Ishikawa (cell line): ENCODE measurements at regions not wholly inside any gene's neighbourhood (a gene's known extent, or its start where the extent isn't known, plus 50 kb on each side); places are given as distances from the start of the nearest gene placed in this dataset.

Experiments
- CEBPB ChIP-seq: IDR thresholded peaks from 2 replicates; pipeline ENCODE4 v1.6.1; 2012
- CREB1 ChIP-seq: IDR thresholded peaks from 2 replicates; pipeline ENCODE4 v1.6.1; 2012; ENCODE audit warnings: low read depth
- EGR1 ChIP-seq: IDR thresholded peaks from 2 replicates; pipeline ENCODE4 v1.6.1; 2012
- EP300 ChIP-seq: IDR thresholded peaks from 2 replicates; pipeline ENCODE4 v1.6.1; 2012; ENCODE audit warnings: borderline replicate concordance
- FOXM1 ChIP-seq: IDR thresholded peaks from 2 replicates; pipeline ENCODE4 v1.6.1; 2012; ENCODE audit warnings: low read depth, borderline replicate concordance
- NFIC ChIP-seq: IDR thresholded peaks from 2 replicates; pipeline ENCODE4 v1.6.1; 2012
- RAD21 ChIP-seq: IDR thresholded peaks from 2 replicates; pipeline ENCODE4 v1.6.1; 2012; ENCODE audit warnings: low read depth
- TAF1 ChIP-seq: IDR thresholded peaks from 2 replicates; pipeline ENCODE4 v1.6.1; 2012; ENCODE audit warnings: low read depth, mild to moderate bottlenecking
- TCF12 ChIP-seq: IDR thresholded peaks from 2 replicates; pipeline ENCODE4 v1.6.1; 2012; ENCODE audit warnings: low read depth
- TEAD4 ChIP-seq: IDR thresholded peaks from 2 replicates; pipeline ENCODE4 v1.6.1; 2012
- YY1 ChIP-seq: IDR thresholded peaks from 2 replicates; pipeline ENCODE4 v1.6.1; 2012; ENCODE audit warnings: low read depth
- ZBTB7A ChIP-seq: IDR thresholded peaks from 2 replicates; pipeline ENCODE4 v1.6.1; 2012; ENCODE audit warnings: low read depth
- TF ChIP-seq, protein P1 (sequence below): IDR thresholded peaks from 2 replicates; pipeline ENCODE4 v1.6.1; 2012
- TF ChIP-seq, protein P2 (sequence below): IDR thresholded peaks from 2 replicates; pipeline ENCODE4 v1.6.1; 2012; ENCODE audit warnings: low read depth, mild to moderate bottlenecking
- TF ChIP-seq, protein P3 (sequence below): IDR thresholded peaks from 2 replicates; pipeline ENCODE4 v1.6.1; 2012

DNA sequence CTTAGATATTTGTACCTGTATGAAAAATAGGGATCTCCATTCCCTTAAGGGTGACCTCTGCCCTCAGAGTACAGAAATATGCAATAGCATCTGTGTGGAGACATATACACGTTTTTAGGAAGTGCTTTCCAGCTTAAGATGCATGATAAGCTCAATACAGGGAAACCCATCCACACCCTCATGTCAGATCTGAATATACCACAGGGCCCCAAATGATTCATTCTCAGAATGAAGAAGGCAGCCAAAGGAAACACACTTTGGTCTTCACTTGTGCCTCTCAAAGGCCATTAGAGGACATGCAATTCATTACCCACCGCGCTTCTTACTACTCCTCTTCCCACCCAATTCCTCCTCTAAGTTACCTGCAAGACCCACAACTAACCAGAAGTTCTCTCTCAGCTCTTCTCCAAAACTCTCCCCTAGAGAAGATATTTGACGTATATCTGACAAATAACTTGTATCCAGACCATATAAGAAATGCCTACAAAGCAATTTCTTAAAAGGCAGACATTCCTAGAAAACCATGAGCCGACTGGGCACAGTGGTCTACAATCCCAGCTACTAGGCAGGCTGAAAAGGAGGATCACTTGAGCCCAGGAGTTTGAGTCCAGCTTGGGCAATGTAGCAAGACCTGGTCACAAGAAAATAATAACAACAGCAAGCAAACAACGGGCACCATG, 103.0 kb downstream of the OAT start:
- no peak for TF ChIP-seq EGR1
- no peak for TF ChIP-seq TAF1
- no peak for TF ChIP-seq EP300
- no peak for TF ChIP-seq TCF12
- TF ChIP-seq ZBTB7A = no peak
- TF ChIP-seq, protein P1, sequence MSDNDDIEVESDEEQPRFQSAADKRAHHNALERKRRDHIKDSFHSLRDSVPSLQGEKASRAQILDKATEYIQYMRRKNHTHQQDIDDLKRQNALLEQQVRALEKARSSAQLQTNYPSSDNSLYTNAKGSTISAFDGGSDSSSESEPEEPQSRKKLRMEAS = no peak
- no peak for TF ChIP-seq NFIC
- TF ChIP-seq, protein P2, sequence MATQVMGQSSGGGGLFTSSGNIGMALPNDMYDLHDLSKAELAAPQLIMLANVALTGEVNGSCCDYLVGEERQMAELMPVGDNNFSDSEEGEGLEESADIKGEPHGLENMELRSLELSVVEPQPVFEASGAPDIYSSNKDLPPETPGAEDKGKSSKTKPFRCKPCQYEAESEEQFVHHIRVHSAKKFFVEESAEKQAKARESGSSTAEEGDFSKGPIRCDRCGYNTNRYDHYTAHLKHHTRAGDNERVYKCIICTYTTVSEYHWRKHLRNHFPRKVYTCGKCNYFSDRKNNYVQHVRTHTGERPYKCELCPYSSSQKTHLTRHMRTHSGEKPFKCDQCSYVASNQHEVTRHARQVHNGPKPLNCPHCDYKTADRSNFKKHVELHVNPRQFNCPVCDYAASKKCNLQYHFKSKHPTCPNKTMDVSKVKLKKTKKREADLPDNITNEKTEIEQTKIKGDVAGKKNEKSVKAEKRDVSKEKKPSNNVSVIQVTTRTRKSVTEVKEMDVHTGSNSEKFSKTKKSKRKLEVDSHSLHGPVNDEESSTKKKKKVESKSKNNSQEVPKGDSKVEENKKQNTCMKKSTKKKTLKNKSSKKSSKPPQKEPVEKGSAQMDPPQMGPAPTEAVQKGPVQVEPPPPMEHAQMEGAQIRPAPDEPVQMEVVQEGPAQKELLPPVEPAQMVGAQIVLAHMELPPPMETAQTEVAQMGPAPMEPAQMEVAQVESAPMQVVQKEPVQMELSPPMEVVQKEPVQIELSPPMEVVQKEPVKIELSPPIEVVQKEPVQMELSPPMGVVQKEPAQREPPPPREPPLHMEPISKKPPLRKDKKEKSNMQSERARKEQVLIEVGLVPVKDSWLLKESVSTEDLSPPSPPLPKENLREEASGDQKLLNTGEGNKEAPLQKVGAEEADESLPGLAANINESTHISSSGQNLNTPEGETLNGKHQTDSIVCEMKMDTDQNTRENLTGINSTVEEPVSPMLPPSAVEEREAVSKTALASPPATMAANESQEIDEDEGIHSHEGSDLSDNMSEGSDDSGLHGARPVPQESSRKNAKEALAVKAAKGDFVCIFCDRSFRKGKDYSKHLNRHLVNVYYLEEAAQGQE = no peak
- no peak for TF ChIP-seq TEAD4
- no peak for TF ChIP-seq RAD21

DNA sequence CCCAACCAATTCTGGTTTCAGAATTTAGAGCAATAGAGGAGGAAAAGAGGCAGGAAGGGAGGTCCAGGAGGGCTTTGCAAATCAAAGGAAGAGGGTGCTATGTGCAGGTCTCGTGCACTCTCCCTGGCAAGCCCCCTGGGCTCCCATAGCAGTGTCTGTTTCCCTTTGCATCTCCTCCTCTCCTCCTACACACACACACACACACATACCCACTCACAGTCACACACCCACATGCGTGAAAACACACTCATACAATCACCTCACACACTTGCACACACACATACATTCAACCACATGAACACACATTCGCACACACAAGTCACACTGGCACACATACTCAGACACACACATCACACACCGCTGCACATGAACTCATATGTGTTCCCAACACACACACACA, 105.3 kb downstream of the OAT start:
- TF ChIP-seq EP300 (no peak), TEAD4 (no peak)
- TF ChIP-seq, protein P1 = no peak
- TF ChIP-seq, protein P2 = no peak

DNA sequence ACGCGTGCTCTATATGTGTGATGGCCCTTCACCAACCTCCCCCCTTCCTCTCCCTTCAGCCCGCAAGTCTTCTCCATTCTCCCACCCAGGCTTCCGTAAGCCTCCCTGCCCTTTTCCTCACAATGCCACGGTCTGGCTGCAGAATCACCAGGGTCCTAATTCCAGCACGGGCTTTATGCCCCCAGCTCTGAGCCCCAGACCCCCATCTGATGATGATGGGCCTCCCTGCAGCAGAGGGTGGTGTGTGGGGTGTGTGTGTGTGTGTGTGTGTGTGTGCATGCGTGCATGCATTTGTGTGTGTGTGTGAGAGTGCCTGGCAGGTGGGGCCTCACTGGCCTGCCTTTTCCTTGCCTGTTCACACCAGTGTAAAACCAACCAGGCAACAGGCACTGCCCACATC, 109.9 kb downstream of the OAT start:
- no peak for TF ChIP-seq NFIC
- TF ChIP-seq YY1 = no peak
- no peak for TF ChIP-seq EGR1
- TF ChIP-seq RAD21 = no peak
- no peak for TF ChIP-seq TCF12
- no peak for TF ChIP-seq EP300
- no peak for TF ChIP-seq CEBPB
- no peak for TF ChIP-seq TAF1
- TF ChIP-seq, protein P1 = no peak
- TF ChIP-seq CREB1 = no peak
- TF ChIP-seq, protein P3, sequence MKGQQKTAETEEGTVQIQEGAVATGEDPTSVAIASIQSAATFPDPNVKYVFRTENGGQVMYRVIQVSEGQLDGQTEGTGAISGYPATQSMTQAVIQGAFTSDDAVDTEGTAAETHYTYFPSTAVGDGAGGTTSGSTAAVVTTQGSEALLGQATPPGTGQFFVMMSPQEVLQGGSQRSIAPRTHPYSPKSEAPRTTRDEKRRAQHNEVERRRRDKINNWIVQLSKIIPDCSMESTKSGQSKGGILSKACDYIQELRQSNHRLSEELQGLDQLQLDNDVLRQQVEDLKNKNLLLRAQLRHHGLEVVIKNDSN = no peak
- no peak for TF ChIP-seq ZBTB7A
- TF ChIP-seq TEAD4 = no peak

DNA sequence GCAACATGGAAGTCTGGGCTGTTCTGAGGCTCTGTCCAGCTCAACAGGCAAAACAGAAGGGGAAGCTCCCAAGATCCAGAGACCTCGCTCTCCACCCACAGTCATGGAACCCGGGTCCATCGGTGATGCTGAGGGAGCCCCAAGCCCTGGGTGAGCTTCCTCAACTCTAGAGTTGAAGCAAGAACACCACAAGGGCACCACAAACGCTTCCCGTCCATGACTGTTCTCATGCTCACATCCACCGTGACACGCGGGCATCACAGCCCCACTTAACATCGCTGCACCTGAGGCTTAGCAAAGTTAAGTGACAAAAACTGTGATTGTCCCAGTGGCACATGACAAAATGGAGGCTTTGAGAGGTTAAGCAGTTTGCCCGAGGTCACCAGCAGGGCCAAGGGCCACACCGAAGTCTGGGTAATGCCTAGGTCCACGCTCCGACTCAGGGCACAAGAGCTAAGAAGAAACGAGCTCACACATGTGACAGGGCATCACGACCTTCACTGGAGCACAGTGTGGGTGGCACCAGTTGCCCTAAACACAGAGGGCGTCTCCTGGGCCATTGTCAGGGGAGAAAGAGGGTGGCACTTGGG, 110.6 kb downstream of the OAT start:
- TF ChIP-seq CREB1 (no peak), ZBTB7A (no peak)
- TF ChIP-seq, protein P2 = 0 out of 2 replicates have a peak, but pooled peaks have one; percentile 19

DNA sequence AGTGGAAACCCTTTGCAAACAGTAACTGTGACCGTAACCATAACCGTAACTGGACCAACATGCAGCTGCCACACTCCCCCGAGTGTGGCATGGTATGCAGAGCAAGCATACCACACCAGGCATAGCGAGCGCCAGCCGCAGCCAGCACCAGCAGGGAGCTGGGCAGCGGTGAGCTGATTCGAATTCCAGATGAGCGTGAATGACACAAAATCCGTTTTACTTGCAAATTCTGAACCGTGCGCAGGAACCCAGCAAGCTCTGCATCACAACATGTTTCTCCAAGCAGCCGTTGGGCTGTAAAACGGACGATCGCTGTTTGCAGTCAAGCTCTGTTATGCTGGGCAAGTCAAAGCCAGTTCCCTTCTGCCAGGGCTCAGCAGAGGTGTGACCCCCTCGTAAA, 111.1 kb downstream of the OAT start:
- no peak for TF ChIP-seq FOXM1
